Activated T-cell treated with anti-CD3 and anti-CD28 coated beads for 48 hours (primary cell): ENCODE measurements at regions not wholly inside any gene's neighbourhood (a gene's known extent, or its start where the extent isn't known, plus 50 kb on each side); places are given as distances from the start of the nearest gene placed in this dataset.

ENCODE experiments used
- DNase-seq: peaks from one replicate; pipeline ENCODE4 v3.0.0-alpha.2; 2020; ENCODE audit warnings: low read depth

GRCh38 chr6:113643407-113643770 lies 213.8 kb upstream of the MARCKS start:
- DNase-seq: no peak

GRCh38 chr6:113644861-113645575 lies 212.1 kb upstream of the MARCKS start:
- DNase-seq: no peak

GRCh38 chr6:113645576-113645970 lies 211.6 kb upstream of the MARCKS start:
- no peak for DNase-seq

GRCh38 chr6:113645986-113646385 lies 211.2 kb upstream of the MARCKS start:
- DNase-seq: no peak

- no peak for DNase-seq
Measured at GRCh38 chr6:113646701-113647100, 210.4 kb upstream of the MARCKS start.

- DNase-seq: no peak
Measured at GRCh38 chr6:113647143-113647889, 209.8 kb upstream of the MARCKS start.

GRCh38 chr6:113648698-113649097 lies 208.4 kb upstream of the MARCKS start:
- DNase-seq: no peak

- no peak for DNase-seq
Measured at GRCh38 chr6:113649276-113649675, 207.9 kb upstream of the MARCKS start.

- DNase-seq: no peak
Measured at GRCh38 chr6:113649880-113650609, 207.1 kb upstream of the MARCKS start.

GRCh38 chr6:113650610-113650979 lies 206.6 kb upstream of the MARCKS start:
- DNase-seq: no peak

GRCh38 chr6:113651120-113651519 lies 206.0 kb upstream of the MARCKS start:
- no peak for DNase-seq

- no peak for DNase-seq
Measured at GRCh38 chr6:113651920-113652319, 205.2 kb upstream of the MARCKS start.

- DNase-seq: no peak
Measured at GRCh38 chr6:113653275-113653674, 203.9 kb upstream of the MARCKS start.

GRCh38 chr6:113654396-113654795 lies 202.7 kb upstream of the MARCKS start:
- DNase-seq: no peak

GRCh38 chr6:113655761-113656160 lies 201.4 kb upstream of the MARCKS start:
- no peak for DNase-seq

- no peak for DNase-seq
Measured at GRCh38 chr6:113659762-113660404, 197.3 kb upstream of the MARCKS start.

GRCh38 chr6:113660819-113661218 lies 196.3 kb upstream of the MARCKS start:
- DNase-seq: no peak

- no peak for DNase-seq
Measured at GRCh38 chr6:113662093-113662665, 195.0 kb upstream of the MARCKS start.

- DNase-seq: no peak
Measured at GRCh38 chr6:113662688-113663333, 194.3 kb upstream of the MARCKS start.

- DNase-seq: no peak
Measured at GRCh38 chr6:113664909-113665308, 192.2 kb upstream of the MARCKS start.

GRCh38 chr6:113668641-113669408 lies 188.3 kb upstream of the MARCKS start:
- no peak for DNase-seq
